ENCODE measurements at regions not wholly inside any gene's neighbourhood (a gene's known extent, or its start where the extent isn't known, plus 50 kb on each side); places are given as distances from the start of the nearest gene placed in this dataset.

- FAIRE-seq (no peak), DNase-seq (ENCODE audit: low spot score) (no peak)
Measured at GRCh38 chr22:44442186-44442815, 55.7 kb downstream of the RTL6 start.

DNA sequence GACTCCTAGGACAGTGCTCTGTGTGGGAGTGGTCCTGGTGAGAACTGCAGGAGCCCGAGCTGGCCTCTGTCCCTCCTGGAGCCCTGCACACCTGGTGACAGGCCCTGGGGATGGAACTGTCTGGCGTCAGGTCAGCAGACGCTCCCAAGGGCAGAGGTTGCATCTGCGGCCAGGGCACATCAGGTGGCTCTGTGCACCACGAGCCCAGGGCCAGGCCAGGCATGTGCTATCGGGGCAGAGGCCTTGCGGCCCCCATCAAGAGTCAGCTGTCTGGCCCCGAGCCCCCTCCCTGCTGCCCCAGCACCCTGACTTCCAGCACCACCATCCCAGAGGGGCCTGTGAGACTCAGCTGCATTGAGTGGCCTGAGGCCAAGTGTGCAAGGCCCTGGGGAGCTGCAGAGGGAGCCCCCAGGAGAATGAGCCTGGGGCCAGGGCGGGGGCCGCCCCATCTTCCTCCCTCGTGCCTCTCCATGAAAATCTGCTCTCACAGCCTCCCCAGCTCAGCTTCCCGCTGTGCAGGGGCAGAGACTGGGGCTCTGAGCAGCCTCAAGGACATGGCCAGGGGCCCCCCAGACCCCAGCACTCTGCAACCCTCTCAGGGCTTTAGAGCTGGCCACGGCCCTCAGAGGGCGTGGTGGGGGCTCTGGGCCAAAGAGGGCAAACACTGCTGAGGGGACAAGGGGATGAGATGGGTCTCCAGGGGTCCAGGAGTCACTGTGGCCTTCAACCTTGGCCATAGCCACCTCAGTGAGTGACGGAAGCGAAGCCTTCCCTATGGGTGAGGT, 56.4 kb downstream of the RTL6 start:
- no peak for DNase-seq (ENCODE audit: low spot score)
- FAIRE-seq, result no peak

GRCh38 chr22:44440224-44441160, 57.5 kb downstream of the RTL6 start:
- FAIRE-seq (no peak), DNase-seq (ENCODE audit: low spot score) (no peak)

DNA sequence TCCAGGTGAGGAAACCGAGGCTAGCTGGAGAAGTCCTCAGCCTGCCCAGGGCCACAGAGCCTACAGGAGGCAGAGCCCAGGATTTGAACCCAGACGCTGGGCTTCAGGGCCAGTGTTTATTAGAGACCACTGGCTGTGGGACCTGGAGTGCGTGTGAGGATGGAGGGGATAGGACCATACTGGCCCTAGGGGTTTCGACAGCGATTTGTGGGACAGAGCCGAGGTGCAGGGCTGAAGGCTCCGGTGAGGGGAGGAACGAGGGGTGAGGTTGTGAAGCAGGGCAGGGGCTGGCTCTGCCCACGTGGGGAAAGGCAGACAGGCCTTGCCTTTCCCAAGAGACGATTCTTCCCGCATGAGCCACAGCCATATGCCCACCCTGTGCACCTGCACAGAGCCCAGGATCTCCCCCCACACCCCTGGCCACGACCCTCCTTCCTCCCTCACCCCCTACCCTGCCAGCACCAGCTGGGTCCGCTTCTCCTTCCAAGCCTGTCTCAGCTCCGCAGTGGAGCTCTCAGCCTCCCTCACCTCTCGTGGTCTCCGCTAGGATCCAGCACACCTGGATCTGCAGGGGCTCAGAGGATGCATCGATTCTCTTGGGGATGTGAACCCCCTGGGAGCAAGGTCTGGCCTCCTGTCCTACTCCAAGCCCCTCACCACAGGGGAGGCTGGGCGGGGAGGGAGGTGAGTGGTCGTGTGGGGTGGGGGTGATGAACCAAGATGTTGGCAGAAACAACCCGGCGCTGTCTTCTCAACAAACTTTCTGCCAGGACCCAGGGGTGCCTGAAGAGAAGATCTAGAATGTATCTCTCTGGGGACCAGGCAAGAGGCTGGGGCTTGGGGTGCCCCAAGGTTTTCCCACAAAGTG, 58.4 kb downstream of the RTL6 start:
- no peak for DNase-seq (ENCODE audit: low spot score)
- FAIRE-seq, result no peak

DNA sequence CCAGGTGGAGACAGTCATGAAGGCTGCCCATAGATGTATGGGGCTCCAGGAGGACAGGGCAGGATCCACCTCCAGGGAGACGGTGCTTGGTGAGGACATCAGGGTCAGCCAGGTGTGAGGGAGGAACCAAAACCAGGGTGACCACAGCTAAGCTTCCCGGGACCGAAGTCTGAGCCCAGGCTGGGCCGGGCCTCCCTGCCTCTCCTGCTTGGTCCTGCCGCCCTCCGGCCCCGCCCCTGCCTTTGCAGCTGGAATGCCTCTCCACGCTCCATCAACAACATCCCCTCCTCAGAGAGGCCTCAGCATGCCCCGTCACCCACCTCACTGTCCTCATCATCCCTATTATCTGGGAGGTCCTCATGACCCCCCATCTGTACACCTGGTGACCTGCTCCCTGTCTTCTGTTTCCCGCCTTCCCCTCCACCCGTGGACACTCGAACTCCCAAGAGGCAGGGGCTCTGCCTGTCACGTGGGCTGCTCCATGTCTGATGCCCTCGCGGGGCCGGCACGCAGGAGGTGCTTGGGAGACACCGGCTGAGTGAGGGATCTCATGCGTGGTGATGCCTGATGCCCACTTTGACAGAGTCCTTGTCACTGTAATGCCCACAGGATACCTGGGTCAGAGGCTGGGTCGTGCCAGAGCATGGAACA, 59.4 kb downstream of the RTL6 start:
- no peak for FAIRE-seq

GRCh38 chr22:44438056-44438455, 60.0 kb downstream of the RTL6 start:
- FAIRE-seq, result no peak
- no peak for DNase-seq (ENCODE audit: low spot score)

More for the DNA sequence above, 59.4 kb downstream of the RTL6 start:
- DNase-seq (ENCODE audit: low spot score), result no peak

DNA sequence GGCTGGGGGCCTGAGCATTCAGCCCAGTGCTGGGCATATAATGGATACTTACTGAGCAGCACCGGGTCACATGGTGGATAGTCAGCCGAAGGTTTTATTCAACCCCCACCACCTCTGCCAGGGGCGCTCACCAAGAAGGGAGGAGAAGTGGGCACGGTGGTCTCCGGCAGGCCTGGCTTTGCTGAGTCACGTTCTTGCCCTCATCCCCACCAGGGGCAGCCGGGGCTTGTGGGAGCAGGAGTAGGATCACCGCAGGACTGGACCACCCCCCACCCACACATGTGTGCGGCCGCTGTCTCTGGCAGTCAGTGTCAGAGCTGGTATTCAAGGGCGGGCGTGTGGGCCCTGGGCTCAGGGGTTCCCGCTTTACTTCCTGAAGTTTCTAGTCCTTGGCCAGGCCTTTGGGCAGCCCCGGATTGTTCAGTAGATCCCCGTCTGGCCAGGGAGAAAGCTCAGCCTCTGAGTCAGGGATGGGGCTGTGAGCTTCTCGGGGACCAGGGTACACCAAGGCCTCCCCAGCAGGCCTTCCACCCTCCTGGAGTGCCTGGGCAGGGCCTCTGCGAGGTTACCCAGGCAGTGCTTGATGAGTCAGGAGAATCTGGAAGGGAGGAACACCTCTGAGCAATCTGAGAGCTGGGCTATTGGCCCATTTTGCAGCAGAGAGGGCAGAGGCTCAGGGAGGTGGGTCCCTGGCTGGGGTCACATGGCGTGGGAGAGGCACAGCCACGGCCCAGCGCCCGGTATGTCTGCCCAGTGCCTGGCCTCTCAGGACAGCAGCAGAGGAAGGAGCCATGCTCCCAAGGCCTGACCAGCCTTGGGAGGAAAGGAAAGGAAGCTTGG, 60.6 kb downstream of the RTL6 start:
- FAIRE-seq, result no peak
- DNase-seq (ENCODE audit: low spot score), result peak; percentile 66

DNA sequence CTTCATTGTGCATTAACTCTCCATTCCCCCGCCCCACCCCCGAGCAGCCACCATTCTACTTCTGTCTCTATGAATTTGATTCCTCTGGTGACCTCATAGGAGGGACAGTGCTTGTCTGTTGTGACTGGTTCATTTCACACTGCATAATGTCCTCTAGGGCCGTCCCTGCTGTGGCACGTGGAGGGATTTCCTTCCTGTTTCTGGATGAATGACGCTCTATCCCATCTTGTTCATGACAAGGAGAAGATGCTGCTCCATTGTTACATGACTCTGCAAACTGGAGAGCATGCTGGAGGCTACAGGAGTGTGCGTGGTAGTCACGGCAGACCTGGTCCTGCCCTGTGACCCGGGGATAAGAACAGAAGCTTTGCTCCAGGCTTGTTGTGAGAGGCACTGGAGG, 61.3 kb downstream of the RTL6 start:
- no peak for FAIRE-seq

DNA sequence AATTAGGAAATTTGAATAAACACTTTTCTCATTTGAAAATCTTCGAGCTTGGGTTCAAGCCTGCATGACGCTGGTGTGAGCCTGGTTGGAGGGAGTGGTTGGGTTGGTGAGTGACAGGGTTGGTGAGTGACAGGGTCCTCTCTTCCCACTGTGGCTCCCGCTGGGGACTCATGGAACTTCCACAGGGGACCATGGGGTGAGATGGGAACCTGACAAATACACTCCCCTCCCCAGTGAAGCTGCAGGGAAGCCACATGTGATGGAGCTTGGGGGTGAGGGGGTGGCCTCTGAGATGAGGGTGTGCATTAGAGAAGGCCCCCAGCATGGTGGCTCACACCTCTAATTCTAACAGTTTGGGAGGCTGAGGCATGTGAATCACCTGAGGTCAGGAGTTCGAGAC, 66.8 kb downstream of the RTL6 start:
- FAIRE-seq (no peak), DNase-seq (ENCODE audit: low spot score) (no peak)

More for the DNA sequence above, 61.3 kb downstream of the RTL6 start:
- no peak for DNase-seq (ENCODE audit: low spot score)

DNA sequence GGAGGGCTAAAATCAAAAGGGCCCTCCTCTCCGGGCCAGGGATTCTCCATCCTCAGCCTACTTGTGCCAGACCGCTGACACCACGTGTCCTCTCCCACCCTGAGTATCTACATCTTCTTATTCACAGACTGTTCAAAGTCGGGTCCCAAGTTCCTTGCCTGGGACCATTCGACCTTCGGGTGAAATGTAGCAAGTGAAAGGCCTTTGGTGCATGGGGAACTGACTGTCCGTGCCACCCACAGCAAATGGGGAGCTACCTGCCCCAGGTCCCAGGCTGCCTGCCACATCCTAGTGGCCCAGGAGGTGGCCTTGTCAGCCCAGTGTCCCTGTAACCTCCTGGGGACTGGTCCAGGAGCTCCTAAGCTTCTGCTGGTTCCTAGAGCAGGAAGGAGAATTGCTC, 67.3 kb downstream of the RTL6 start:
- FAIRE-seq (no peak), DNase-seq (ENCODE audit: low spot score) (no peak)

GRCh38 chr22:44429941-44430587, 68.0 kb downstream of the RTL6 start:
- FAIRE-seq (no peak), DNase-seq (ENCODE audit: low spot score) (no peak)

- DNase-seq (ENCODE audit: low spot score), result no peak
Measured at GRCh38 chr22:44428941-44429830, 68.8 kb downstream of the RTL6 start.

DNA sequence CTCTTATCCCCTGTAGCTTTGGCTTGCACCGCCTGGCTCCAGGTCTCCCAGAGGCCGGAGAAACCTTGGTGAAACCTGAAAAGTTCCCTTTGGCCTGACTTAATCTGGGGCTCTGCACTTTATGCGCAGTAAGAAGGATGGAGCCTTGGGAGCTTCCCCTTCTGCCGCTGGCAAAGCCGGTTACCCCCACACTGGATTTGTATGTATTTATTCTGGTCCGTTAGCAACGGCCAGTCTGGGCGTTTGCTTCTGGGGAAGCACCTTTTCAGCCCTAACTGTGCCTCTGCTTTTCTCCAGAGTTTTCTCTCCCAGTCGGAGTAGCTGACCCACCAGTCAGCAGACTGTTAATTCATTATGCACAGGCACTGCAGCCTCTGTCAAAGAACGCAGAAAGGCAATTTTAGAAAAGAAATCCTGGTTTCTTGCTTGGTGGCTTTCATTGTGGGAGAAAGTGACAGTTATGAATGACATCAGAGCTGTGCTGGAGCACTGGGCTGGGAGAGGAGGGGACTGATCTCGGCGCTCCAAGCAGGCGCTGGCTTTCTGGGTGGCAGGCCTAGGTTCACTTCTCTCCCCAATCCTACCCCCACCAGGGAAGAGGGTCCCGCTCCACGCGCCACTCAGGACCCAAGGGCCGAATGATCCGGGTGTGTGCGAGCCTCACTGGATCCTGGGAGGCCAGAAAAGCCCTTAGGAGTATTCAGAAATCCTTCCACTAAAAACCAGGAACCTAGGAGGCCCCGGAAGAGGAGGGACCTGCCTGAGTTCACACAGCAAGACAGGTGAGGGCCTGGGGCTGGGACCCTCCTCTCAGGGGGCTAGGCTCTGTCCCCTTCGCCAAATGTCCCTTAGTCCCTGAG, 70.2 kb downstream of the RTL6 start:
- FAIRE-seq (no peak), DNase-seq (ENCODE audit: low spot score) (no peak)

More at GRCh38 chr22:44428941-44429830, 68.8 kb downstream of the RTL6 start:
- no peak for FAIRE-seq

- no peak for FAIRE-seq
- DNase-seq (ENCODE audit: low spot score), result no peak
Measured at GRCh38 chr22:44426981-44427380, 71.1 kb downstream of the RTL6 start.

DNA sequence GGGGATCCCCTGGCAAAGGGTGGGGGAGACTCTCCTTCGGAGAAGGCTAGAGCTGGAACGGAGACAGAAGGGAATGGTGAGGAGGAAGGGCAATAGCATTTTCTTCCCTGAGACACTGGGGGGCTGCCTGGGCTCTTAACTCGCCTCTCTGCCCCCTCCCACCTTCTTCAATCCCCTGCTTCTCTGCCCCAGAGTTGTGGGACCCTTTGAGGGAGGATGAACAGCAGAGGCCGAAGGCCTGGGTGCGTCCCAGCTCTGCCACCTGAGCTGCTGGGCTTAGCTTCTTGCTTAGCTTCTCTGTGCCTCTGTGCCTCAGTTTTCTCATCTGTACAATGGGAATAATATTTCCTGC, 72.4 kb downstream of the RTL6 start:
- FAIRE-seq (no peak), DNase-seq (ENCODE audit: low spot score) (no peak)

DNA sequence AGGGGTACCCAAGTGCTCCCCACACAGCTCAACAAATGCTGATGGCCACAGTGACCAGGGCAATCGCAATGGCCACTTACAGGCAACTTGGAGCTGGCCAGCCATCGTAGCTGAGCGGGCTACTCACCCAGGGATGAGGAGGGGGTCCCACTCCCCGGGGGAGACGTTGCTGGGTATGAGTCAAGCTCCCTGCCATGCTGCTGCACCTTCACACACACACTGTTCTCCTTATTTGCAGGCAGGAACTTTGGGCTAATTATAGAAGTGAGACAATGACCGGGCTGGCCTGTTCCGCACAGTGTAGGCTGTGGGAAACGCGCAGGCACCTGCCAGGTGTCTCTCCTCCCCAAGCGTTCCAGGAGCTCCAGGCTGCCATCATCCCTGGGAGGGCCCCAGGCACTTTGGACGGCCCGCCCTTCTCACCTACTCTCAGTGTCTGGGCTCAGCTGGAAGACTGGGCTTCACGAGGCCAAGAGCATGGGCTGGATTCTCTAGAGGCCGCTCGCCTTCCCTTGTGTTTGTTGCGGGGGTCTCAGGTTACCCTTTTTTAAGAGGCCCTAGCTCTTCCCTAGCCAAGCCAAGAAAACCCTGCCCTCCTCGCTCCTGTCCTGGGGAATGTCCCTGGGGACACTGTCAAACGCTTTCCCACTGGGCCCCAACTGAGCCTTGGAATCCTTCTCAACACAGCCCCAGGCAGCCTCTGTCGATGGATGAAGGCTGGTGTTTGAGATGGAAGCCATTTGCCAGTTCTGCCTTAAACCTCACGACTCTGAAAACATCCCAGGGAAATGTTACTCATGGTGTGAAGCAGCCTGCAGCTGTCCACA, 73.0 kb downstream of the RTL6 start:
- FAIRE-seq (no peak), DNase-seq (ENCODE audit: low spot score) (no peak)
